AG04449 (cell line): ENCODE measurements at regions not wholly inside any gene's neighbourhood (a gene's known extent, or its start where the extent isn't known, plus 50 kb on each side); places are given as distances from the start of the nearest gene placed in this dataset.

Source experiments
- CTCF ChIA-PET: fragments of 350-600 bp; formaldehyde crosslinking; extraction: SDS; loops from one replicate; lab custom pipeline; 2021; ENCODE audit warnings: antibody characterized with exemption; lab: Yijun Ruan, JAX
- POLR2A ChIA-PET: fragments of 400-600, 350-600 bp; formaldehyde crosslinking; extraction: SDS; loops from one replicate; lab custom pipeline; 2020; ENCODE audit warnings: antibody characterized with exemption, inconsistent platforms; lab: Yijun Ruan, JAX
- DNase-seq: peaks from one replicate; pipeline ENCODE4 v3.0.0-alpha.2; 2010; ENCODE audit warnings: low read depth, low spot score
- H3K4me3 ChIP-seq: 2 replicates; pipeline ENCODE4 v1.5.1; 2011; ENCODE audit warnings: low read depth, mild to moderate bottlenecking, control low read depth, low read length
- CTCF ChIP-seq: IDR thresholded peaks from one replicate; pipeline ENCODE4 v1.5.1; 2011; ENCODE audit warnings: mild to moderate bottlenecking, moderate library complexity, low read length, control low read depth, inconsistent platforms; ENCODE audit not compliant: insufficient read depth; ENCODE audit errors: missing control alignments

- DNase-seq: no peak
- H3K4me3 ChIP-seq: no peak overlapping the region
- POLR2A ChIA-PET: no interaction called here
- no peak for TF ChIP-seq CTCF
- CTCF ChIA-PET: no interaction called here
Observed at GRCh38 chr1:81371864-81372263, 428.9 kb upstream of the ADGRL2 start.

GRCh38 chr1:81369833-81370232 lies 430.9 kb upstream of the ADGRL2 start:
- H3K4me3 ChIP-seq: no peak overlapping the region
- ChIA-PET POLR2A (no interaction called here), CTCF (no interaction called here)
- TF ChIP-seq CTCF: no peak
- no peak for DNase-seq

GRCh38 chr1:81366173-81366572 lies 434.6 kb upstream of the ADGRL2 start:
- POLR2A ChIA-PET: no interaction called here
- no peak for DNase-seq

GRCh38 chr1:81364088-81364487 lies 436.6 kb upstream of the ADGRL2 start:
- CTCF ChIA-PET: no interaction called here
- no peak for TF ChIP-seq CTCF
- H3K4me3 ChIP-seq: no peak overlapping the region
- DNase-seq: no peak
- POLR2A ChIA-PET: no interaction called here

More at GRCh38 chr1:81366173-81366572, 434.6 kb upstream of the ADGRL2 start:
- CTCF ChIA-PET: no interaction called here
- no peak for TF ChIP-seq CTCF
- no peak overlapping the region for H3K4me3 ChIP-seq

- POLR2A ChIA-PET: no interaction called here
- DNase-seq: no peak
- no peak overlapping the region for H3K4me3 ChIP-seq
- CTCF ChIA-PET: no interaction called here
- no peak for TF ChIP-seq CTCF
Observed at GRCh38 chr1:81358151-81358550, 442.6 kb upstream of the ADGRL2 start.

- DNase-seq: no peak
- POLR2A ChIA-PET: no interaction called here
- CTCF ChIA-PET: no interaction called here
- H3K4me3 ChIP-seq: no peak overlapping the region
- no peak for TF ChIP-seq CTCF
Observed at GRCh38 chr1:81351864-81352263, 448.9 kb upstream of the ADGRL2 start.
